ENCODE measurements at regions not wholly inside any gene's neighbourhood (a gene's known extent, or its start where the extent isn't known, plus 50 kb on each side); places are given as distances from the start of the nearest gene placed in this dataset.

- DNase-seq: no peak
These were observed 522.3 kb upstream of the LUZP2 start for GRCh38 chr11:23974601-23975000.

- DNase-seq: no peak
These were observed 520.4 kb upstream of the LUZP2 start for GRCh38 chr11:23976426-23976825.

- no peak for DNase-seq
These were observed 520.0 kb upstream of the LUZP2 start for GRCh38 chr11:23976841-23977271.

DNA sequence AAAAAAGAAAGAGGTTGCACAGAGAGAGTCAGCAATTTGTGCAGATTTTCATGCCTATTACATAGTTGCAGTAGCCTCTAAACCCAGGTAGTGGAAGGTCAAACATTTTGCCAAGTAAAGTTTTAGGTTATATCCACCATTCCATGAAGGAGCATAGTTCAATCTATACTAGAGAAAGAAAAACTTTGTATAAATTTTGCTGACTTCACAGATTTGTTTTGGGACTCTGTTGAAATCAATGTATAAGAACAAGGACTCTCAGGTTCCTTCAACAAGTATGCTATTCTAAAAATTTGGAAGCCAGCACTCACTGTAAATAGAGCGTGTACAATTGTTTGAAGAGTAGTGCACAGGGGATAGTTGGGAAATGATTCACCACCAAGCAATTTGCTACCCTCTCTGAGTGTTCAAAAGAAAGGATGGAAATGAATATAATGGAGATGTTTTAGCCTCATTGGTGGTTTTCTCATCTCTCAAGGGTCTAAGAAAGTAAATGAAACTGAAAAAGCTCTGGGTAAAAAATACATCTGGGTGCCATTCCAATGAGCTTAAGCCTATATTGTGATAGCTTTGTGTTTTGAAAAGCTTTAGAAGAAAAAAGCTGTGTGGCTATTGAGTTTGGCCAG is 508.4 kb upstream of the LUZP2 start:
- DNase-seq: no peak

GRCh38 chr11:23990346-23991164 is 506.3 kb upstream of the LUZP2 start:
- DNase-seq: no peak

DNA sequence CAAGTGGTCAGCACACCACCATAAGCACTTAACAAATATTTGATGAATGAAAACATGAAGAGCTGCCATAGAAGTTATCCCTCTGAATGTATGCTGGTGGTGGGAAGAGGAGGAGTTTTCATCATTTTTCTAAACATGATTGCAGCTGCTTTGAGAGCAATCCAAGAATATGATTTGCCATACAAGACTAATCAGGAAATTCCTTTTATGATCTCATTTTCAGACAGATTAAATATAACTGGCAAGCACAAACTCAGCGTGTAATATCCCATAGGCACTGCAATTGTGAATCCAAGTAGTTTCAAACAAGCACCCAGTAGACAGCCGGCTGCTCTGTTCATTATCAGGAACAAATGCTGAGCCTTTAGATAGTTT is 505.7 kb upstream of the LUZP2 start:
- no peak for DNase-seq

DNA sequence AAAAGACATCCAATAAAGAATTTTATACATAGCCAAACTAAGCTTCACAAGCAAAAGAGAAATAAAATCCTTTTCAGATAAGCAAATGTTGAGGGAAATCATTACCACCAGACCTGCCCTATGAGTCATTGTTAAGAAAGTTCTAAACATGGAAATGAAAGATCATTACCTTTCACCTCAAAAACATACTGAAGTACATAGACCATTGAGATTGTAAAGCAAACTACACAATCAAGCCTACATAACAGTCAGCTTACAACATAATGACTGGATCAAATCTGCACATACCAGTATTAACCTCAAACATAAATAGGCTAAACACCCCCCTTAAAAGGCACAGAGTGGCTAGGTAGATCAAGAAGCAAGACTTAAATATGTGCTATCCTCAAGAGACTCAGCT is 501.0 kb upstream of the LUZP2 start:
- DNase-seq: no peak

DNA sequence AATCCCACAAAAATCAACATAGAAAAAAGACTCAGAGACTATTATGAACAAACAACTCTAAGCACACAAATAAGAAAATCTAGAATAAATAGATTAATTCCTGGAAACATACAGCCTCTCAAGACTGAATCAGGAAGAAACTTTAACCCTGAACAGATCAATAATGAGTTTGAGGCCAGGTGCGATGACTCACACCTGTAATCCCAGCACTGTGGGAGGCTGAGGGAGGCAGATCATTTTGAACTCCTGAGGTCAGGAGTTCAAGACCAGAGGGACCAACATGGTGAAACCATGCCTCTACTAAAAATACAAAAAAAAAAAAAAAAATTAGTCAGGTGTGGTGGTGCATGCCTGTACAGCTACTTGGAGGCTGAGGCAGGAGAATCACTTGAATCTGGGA is 499.5 kb upstream of the LUZP2 start:
- DNase-seq: no peak

DNA sequence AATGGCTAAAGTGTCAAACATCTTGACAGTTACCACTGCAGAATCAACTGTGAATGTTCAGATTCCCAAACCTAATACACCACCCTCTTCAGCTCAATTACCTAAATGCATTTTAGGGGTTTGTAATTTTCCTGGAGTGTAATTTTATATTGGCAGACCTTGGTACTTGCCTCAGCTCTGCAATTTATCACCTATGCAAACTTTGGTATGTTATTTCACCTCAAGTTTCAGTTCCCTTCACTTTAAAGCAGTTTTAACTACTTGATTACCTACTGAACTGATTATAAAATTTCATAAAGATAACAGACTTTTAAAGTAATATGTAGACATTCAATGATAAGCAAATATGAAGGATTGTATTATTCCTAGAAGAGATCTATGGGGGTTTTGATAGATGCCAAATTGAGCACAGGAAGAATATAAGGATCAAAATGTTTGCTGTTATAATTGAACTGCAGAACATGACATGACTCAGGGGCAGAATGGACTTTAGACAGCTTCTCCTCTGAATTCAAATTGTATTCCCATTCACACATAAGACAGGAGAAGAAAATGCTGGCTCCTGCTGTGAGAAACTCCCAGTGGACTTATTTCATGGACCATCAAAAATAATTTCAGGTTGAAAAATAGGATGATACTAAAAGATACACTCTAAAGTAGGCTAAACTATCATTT is 491.5 kb upstream of the LUZP2 start:
- no peak for DNase-seq

GRCh38 chr11:24043842-24044241 is 453.0 kb upstream of the LUZP2 start:
- DNase-seq: no peak

DNA sequence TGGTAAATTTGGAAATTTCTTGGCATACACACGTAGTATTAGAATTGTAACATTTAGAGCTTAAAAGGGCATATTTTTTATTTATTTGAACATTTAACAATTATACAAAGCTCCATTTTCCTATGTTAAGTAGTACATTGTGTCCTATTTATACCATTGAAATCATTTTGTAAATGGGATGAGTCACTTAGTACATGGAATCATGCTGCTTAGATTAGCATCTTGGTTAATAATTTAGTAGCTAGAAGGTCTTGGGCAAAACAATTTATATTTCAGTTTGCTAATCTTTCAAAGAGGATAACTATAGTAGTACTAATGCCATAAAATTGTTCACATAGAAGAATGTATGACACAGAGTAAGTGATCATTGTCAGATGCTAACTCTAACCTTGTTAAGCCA is 450.1 kb upstream of the LUZP2 start:
- DNase-seq: no peak

DNA sequence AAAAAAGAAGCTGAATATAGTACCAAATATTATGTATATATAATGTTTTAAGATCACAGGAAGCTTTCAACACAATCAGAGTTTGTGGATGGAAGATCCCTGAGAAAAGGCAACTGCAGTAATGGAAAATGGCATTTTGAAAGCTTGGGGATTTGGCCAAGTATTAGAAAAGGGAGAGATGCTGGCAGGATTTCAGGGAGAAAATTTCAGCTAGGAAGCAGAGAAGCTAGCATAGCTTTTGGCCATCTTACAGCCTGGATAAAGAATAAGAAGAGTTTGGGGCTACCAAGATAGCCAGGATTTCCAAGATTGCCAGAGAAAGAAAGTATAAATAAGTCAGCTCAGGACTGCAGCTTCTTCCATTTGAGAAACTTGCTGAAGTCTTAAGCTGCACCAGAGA is 440.8 kb upstream of the LUZP2 start:
- no peak for DNase-seq

DNA sequence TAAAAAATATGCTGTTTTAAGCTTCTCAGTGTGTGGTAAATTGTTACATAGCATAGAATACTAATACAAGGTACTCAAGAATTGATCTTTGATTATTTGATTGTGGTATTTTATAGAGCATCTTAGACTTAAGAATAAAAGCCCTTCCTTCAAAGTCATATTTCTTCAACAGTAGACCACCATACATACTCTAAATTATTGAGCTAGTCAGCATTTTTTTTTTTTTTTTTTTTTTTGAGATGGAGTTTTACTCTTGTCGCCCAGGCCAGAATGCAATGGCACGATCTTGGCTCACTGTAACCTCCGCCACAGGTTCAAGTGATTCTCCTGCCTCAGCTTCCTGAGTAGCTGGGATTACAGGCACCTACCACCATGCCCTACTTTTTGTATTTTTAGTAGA is 436.7 kb upstream of the LUZP2 start:
- no peak for DNase-seq

- no peak for DNase-seq
These were observed 432.4 kb upstream of the LUZP2 start for GRCh38 chr11:24064309-24064903.

- DNase-seq: no peak
These were observed 428.7 kb upstream of the LUZP2 start for GRCh38 chr11:24068197-24068596.

DNA sequence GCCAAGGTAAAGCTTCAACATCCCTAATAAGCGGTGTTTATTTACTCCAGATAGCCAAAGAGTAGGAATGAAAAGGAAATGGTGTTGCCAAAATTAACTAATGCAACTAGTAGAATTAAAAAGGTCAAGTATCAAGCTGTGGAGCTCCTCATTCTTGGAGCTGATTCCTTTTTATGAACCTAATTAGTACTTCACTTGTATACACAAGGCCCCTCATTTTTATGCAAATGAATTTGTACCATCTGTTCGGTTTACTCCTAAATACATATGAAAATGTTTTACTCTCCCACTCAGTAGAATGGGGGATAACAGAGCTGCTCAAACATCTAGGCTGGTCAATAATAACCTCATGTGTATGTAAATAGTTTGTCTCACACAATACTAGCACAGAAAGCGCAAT is 426.4 kb upstream of the LUZP2 start:
- peak; percentile 32 for DNase-seq

- no peak for DNase-seq
These were observed 418.8 kb upstream of the LUZP2 start for GRCh38 chr11:24078018-24078417.

GRCh38 chr11:24082241-24082640 is 414.6 kb upstream of the LUZP2 start:
- no peak for DNase-seq

DNA sequence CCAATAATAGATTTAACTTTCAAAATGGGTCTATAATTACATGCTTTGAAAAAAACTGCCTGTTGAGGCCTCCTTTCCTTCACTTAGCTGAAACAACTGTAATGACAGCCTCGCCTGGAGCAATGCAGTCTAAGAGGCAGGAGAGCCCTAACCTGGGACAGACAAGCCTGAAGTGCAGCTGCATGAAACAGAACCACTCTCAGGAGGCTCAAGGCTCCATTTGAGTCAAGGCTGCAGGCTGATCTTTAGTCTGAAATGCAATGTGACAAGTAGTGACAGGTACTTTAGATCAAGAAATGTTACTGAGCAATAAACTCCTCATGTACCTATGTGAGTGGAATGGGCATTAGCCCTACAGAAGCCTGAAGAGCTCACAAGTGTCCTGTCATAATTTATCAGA is 414.0 kb upstream of the LUZP2 start:
- DNase-seq: no peak

GRCh38 chr11:24084956-24085355 is 411.9 kb upstream of the LUZP2 start:
- DNase-seq: no peak

DNA sequence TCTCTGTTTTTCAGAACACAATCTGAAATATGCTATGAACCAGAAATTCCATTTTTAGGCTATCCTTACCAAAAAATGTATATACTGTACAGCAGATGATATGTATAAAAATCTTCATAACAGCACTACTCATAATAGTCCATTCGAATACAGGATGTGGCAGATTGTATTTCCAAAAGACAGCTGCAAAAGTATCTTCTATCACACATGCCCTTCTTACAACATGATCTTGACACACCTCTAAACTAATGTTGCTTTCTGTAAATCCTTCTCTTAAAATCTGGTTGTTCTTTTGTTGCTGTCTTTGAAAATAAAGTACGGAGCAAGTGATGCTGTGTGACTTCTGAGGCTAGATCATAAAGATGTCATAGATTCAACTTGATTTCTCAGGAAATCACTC is 409.9 kb upstream of the LUZP2 start:
- DNase-seq: no peak

- DNase-seq: no peak
These were observed 405.3 kb upstream of the LUZP2 start for GRCh38 chr11:24091594-24091993.

- no peak for DNase-seq
These were observed 403.5 kb upstream of the LUZP2 start for GRCh38 chr11:24093375-24093774.

GRCh38 chr11:24108609-24109008 is 388.2 kb upstream of the LUZP2 start:
- DNase-seq: no peak
